ENCODE measurements at regions not wholly inside any gene's neighbourhood (a gene's known extent, or its start where the extent isn't known, plus 50 kb on each side); places are given as distances from the start of the nearest gene placed in this dataset.

- no peak overlapping the region for H3K4me3 ChIP-seq (ENCODE audit: low read length)
- no peaks in the 10 kb centered on the region for H3K27me3 ChIP-seq (ENCODE audit: insufficient read depth, low read length)
- H3K9me3 ChIP-seq (ENCODE audit: insufficient read depth, low read depth, low read length): no peaks in the 10 kb centered on the region
- H3K27ac ChIP-seq (ENCODE audit: low read depth, low read length): no peak overlapping the region
- WGBS: 95% methylated on average over 1 of the region's 1 CpG
- H3K4me1 ChIP-seq (ENCODE audit: insufficient read depth, low read length): no peaks in the 10 kb centered on the region
- no peak overlapping the region for H3K9ac ChIP-seq (ENCODE audit: low read depth, low read length)
- H3K36me3 ChIP-seq (ENCODE audit: insufficient read depth, low read length): no peaks in the 10 kb centered on the region
Observed at GRCh38 chr4:104385713-104386112, 109.0 kb downstream of the CXXC4 start.

- H3K4me3 ChIP-seq (ENCODE audit: low read length): no peak overlapping the region
- 96% methylated on average over 5 of the region's 5 CpGs for WGBS
- no peak overlapping the region for H3K9ac ChIP-seq (ENCODE audit: low read depth, low read length)
- H3K9me3 ChIP-seq (ENCODE audit: insufficient read depth, low read depth, low read length): no peaks in the 10 kb centered on the region
- H3K36me3 ChIP-seq (ENCODE audit: insufficient read depth, low read length): no peaks in the 10 kb centered on the region
- H3K27ac ChIP-seq (ENCODE audit: low read depth, low read length): no peak overlapping the region
- H3K4me1 ChIP-seq (ENCODE audit: insufficient read depth, low read length): no peaks in the 10 kb centered on the region
- no peaks in the 10 kb centered on the region for H3K27me3 ChIP-seq (ENCODE audit: insufficient read depth, low read length)
Observed at GRCh38 chr4:104382961-104383360, 111.7 kb downstream of the CXXC4 start.

DNA sequence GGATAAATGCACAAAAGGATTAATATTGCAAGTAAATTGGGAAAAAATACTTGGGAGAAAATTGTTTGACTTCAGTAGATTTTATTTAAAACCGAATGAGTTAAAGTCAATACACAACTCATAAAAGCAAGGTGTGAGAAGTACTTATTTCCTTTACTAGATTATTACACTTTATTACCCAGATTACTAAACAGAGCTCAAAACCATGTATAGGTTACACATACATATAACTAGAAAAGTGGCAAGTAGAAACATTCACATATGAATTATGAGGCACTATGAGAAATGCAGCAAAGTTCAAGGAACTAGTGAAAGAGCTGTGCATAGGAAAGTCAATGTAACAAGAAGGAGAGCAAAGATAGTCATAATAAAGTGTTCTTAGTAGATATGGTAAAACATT, 113.0 kb downstream of the CXXC4 start:
- no peak overlapping the region for H3K4me3 ChIP-seq (ENCODE audit: low read length)

DNA sequence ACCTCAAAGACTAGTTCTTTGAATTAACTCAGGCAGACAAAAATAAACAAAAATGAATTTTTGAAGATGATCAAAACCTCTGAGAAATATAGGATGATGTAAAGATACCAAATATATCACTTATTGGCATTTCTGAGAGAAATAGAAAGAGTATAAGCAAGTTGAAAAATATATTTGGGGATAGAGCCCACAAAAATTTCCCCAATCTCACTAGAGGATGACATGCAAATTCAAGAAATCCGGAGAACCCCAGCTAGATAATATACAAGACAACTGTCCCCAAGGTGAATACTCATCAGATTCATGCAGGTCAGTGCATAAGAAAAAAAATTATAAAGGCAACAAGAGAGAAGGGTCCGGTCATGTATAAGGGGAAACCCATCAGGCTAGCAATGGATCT, 129.1 kb downstream of the CXXC4 start:
- Histone ChIP-seq H3K36me3 (ENCODE audit: insufficient read depth, low read length) (no peaks in the 10 kb centered on the region), H3K4me3 (ENCODE audit: low read length) (no peak overlapping the region), H3K9ac (ENCODE audit: low read depth, low read length) (no peak overlapping the region), H3K9me3 (ENCODE audit: insufficient read depth, low read depth, low read length) (0 out of 2 replicates have a peak, but pooled peaks cover 2% of the 10 kb centered on the region), H3K27ac (ENCODE audit: low read depth, low read length) (no peak overlapping the region), H3K4me1 (ENCODE audit: insufficient read depth, low read length) (no peaks in the 10 kb centered on the region), H3K27me3 (ENCODE audit: insufficient read depth, low read length) (no peaks in the 10 kb centered on the region)
- 90% methylated on average over 2 of the region's 2 CpGs for WGBS

More for the DNA sequence above, 113.0 kb downstream of the CXXC4 start:
- Histone ChIP-seq H3K27me3 (ENCODE audit: insufficient read depth, low read length) (no peaks in the 10 kb centered on the region), H3K4me1 (ENCODE audit: insufficient read depth, low read length) (no peaks in the 10 kb centered on the region), H3K27ac (ENCODE audit: low read depth, low read length) (no peak overlapping the region), H3K9ac (ENCODE audit: low read depth, low read length) (no peak overlapping the region), H3K9me3 (ENCODE audit: insufficient read depth, low read depth, low read length) (no peaks in the 10 kb centered on the region), H3K36me3 (ENCODE audit: insufficient read depth, low read length) (no peaks in the 10 kb centered on the region)
- WGBS: no CpG with 5 or more reads among the region's 1 CpG

GRCh38 chr4:104353481-104353880, 141.2 kb downstream of the CXXC4 start:
- 98% methylated on average over 3 of the region's 3 CpGs for WGBS
- Histone ChIP-seq H3K9me3 (ENCODE audit: insufficient read depth, low read depth, low read length) (peaks cover 7% of the 10 kb centered on the region; the same call in 1 of the 2 replicates), H3K36me3 (ENCODE audit: insufficient read depth, low read length) (no peaks in the 10 kb centered on the region), H3K4me3 (ENCODE audit: low read length) (no peak overlapping the region), H3K9ac (ENCODE audit: low read depth, low read length) (no peak overlapping the region), H3K27ac (ENCODE audit: low read depth, low read length) (no peak overlapping the region), H3K4me1 (ENCODE audit: insufficient read depth, low read length) (no peaks in the 10 kb centered on the region), H3K27me3 (ENCODE audit: insufficient read depth, low read length) (no peaks in the 10 kb centered on the region)

DNA sequence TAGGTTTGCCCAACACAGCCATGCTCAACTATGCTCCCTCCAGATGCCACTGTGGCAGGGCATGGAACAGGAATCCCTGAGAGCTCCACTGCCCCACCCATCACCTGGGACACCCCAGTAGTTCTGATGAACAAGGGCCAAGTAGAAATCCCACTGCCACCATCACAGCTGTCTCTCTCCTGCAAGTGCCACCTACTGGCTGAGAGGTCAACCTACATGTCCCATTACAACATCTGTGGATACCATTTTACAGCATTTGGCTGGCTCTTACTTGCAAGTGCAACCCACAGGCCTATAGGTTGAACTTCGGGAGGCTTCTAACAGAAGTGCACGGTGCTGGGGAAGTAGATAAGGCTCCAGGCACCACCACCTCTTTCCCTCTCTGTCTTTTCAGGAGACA, 142.5 kb downstream of the CXXC4 start:
- Histone ChIP-seq H3K9me3 (ENCODE audit: insufficient read depth, low read depth, low read length) (peaks cover 7% of the 10 kb centered on the region; the same call in 1 of the 2 replicates), H3K36me3 (ENCODE audit: insufficient read depth, low read length) (no peaks in the 10 kb centered on the region), H3K27me3 (ENCODE audit: insufficient read depth, low read length) (no peaks in the 10 kb centered on the region), H3K9ac (ENCODE audit: low read depth, low read length) (no peak overlapping the region), H3K4me3 (ENCODE audit: low read length) (no peak overlapping the region), H3K27ac (ENCODE audit: low read depth, low read length) (no peak overlapping the region), H3K4me1 (ENCODE audit: insufficient read depth, low read length) (no peaks in the 10 kb centered on the region)
- 85% methylated on average over 2 of the region's 2 CpGs for WGBS

DNA sequence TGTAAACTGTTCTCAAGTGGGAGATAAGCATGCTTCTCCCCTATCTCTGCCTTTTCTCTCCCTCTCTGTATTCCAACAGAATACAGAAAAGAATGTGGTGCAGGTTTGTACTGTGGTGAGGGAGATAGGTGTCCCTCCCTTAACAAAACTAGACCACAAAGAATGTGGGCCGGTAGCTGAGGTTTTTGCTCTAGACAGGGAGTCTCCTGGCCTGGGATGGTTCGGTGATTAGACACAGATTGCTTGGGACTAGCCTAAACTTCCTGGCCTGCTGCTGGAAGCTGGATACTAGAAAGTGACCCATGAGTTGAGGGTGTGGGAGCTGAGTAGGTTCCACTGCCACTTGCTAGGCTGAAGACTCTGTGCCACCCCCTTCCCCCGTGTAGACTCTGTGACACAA, 143.0 kb downstream of the CXXC4 start:
- H3K36me3 ChIP-seq (ENCODE audit: insufficient read depth, low read length): no peaks in the 10 kb centered on the region
- H3K9me3 ChIP-seq (ENCODE audit: insufficient read depth, low read depth, low read length): peaks cover 3% of the 10 kb centered on the region; the same call in 1 of the 2 replicates
- H3K4me1 ChIP-seq (ENCODE audit: insufficient read depth, low read length): no peaks in the 10 kb centered on the region
- no peak overlapping the region for H3K27ac ChIP-seq (ENCODE audit: low read depth, low read length)
- H3K4me3 ChIP-seq (ENCODE audit: low read length): no peak overlapping the region
- no peak overlapping the region for H3K9ac ChIP-seq (ENCODE audit: low read depth, low read length)
- 85% methylated on average over 3 of the region's 3 CpGs for WGBS
- H3K27me3 ChIP-seq (ENCODE audit: insufficient read depth, low read length): no peaks in the 10 kb centered on the region

- WGBS: 95% methylated on average over 4 of the region's 4 CpGs
- Histone ChIP-seq H3K27ac (ENCODE audit: low read depth, low read length) (no peak overlapping the region), H3K36me3 (ENCODE audit: insufficient read depth, low read length) (no peaks in the 10 kb centered on the region), H3K4me1 (ENCODE audit: insufficient read depth, low read length) (no peaks in the 10 kb centered on the region), H3K9ac (ENCODE audit: low read depth, low read length) (no peak overlapping the region), H3K27me3 (ENCODE audit: insufficient read depth, low read length) (no peaks in the 10 kb centered on the region), H3K4me3 (ENCODE audit: low read length) (no peak overlapping the region), H3K9me3 (ENCODE audit: insufficient read depth, low read depth, low read length) (peaks cover 14% of the 10 kb centered on the region)
Observed at GRCh38 chr4:104345598-104346242, 149.0 kb downstream of the CXXC4 start.

DNA sequence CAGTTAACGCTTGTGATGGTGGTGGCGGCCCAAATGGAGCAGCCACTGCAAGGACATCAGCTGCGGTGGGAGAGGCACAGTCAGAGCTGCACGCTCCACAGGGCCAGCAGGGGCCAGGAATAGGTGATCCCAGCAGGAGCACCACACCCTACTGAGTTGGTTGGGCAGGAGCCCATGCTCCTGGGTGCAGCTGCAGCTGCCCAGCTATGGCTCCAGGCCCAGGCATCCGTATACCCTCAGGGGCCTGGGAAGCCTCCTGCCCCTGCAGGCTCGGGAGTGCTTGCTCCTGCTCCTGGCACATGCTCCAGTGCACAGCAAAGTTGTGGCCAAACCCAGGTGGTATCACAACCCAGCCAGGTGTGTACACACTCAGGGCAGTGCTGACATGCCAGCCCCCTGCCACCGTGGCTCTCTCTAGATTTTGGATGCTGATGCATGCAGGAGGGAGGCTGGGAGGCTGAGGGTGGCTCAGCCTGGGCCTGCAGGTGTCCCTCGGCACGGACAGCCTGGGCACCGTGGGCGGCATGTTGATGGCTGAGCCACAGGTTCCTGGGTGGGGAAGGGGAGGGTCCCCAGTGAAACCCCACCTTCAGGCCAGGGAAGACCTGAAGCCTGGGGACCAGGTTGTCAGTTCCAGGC, 150.2 kb downstream of the CXXC4 start:
- no peaks in the 10 kb centered on the region for H3K4me1 ChIP-seq (ENCODE audit: insufficient read depth, low read length)
- H3K9me3 ChIP-seq (ENCODE audit: insufficient read depth, low read depth, low read length): peaks cover 14% of the 10 kb centered on the region
- no peaks in the 10 kb centered on the region for H3K27me3 ChIP-seq (ENCODE audit: insufficient read depth, low read length)
- 94% methylated on average over 11 of the region's 11 CpGs for WGBS
- H3K4me3 ChIP-seq (ENCODE audit: low read length): no peak overlapping the region
- H3K27ac ChIP-seq (ENCODE audit: low read depth, low read length): no peak overlapping the region
- no peak overlapping the region for H3K9ac ChIP-seq (ENCODE audit: low read depth, low read length)
- H3K36me3 ChIP-seq (ENCODE audit: insufficient read depth, low read length): no peaks in the 10 kb centered on the region

DNA sequence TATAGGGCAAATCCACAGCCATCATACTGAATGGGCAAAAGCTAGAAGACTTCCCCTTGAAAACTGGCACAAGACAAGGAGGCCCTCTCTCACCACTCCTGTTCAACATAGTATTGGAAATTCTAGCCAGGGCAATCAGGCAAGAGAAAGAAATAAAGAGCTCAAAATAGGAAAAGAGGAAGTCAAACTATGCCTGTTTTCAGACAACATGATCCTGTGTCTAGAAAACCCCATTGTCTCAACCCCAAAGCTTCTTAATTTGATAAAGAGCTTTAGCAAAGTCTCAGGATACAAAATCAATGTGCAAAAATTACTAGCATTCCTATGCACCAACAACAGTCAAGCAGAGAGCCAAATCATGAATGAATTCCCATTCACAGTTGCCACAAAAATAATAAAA, 160.3 kb downstream of the CXXC4 start:
- H3K4me1 ChIP-seq (ENCODE audit: insufficient read depth, low read length): peaks cover 7% of the 10 kb centered on the region; the same call in 1 of the 2 replicates
- no peaks in the 10 kb centered on the region for H3K9me3 ChIP-seq (ENCODE audit: insufficient read depth, low read depth, low read length)
- no peaks in the 10 kb centered on the region for H3K27me3 ChIP-seq (ENCODE audit: insufficient read depth, low read length)
- no peak overlapping the region for H3K4me3 ChIP-seq (ENCODE audit: low read length)
- no peak overlapping the region for H3K9ac ChIP-seq (ENCODE audit: low read depth, low read length)
- no peaks in the 10 kb centered on the region for H3K36me3 ChIP-seq (ENCODE audit: insufficient read depth, low read length)
- H3K27ac ChIP-seq (ENCODE audit: low read depth, low read length): no peak overlapping the region

DNA sequence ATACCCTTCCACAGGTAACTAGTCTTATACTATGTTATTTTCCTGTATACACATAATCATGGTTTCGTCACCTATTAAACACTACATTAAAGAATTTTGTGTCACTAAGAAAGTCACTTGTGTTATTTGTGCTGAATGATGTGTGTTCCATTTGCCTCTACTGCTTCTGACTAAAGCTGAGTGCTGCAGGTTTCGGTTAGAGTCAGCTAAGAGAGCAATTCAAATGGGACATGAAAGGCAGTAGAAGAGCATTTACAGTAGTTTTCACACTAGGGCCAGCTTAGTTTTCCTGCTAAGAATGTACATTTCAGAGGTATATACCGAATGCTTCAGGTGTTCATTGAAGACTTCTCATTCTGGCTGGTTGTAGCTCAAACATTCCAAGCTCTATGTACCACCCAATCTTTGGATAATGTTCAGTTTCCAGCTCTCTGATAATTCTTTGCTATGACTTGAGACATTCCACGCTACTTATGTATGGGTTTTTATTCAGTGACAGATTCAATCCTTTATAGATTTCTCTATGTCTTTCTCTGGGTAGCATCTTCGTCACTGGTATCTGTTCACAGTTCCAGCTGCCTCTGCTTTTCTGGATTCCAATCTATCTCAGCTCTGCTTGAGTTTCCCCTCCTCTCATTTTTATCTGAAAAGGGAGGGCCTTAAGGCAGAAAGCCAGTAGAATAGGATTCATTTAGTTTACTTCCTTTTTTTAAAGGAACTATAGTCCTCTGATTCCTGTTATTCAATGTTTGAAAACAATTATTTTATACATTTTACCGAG, 164.4 kb downstream of the CXXC4 start:
- 80% methylated on average over 6 of the region's 6 CpGs for WGBS
- H3K36me3 ChIP-seq (ENCODE audit: insufficient read depth, low read length): no peaks in the 10 kb centered on the region
- no peak overlapping the region for H3K4me3 ChIP-seq (ENCODE audit: low read length)
- H3K4me1 ChIP-seq (ENCODE audit: insufficient read depth, low read length): peaks cover 7% of the 10 kb centered on the region; the same call in 1 of the 2 replicates
- peaks cover 6% of the 10 kb centered on the region for H3K9me3 ChIP-seq (ENCODE audit: insufficient read depth, low read depth, low read length)
- no peak overlapping the region for H3K27ac ChIP-seq (ENCODE audit: low read depth, low read length)
- no peak overlapping the region for H3K9ac ChIP-seq (ENCODE audit: low read depth, low read length)
- H3K27me3 ChIP-seq (ENCODE audit: insufficient read depth, low read length): no peaks in the 10 kb centered on the region

All from HUES64 (cell line).